SU-DHL-6 (cell line): ENCODE measurements at regions not wholly inside any gene's neighbourhood (a gene's known extent, or its start where the extent isn't known, plus 50 kb on each side); places are given as distances from the start of the nearest gene placed in this dataset.

ENCODE experiments used
- H2AFZ ChIP-seq: fragments of 200-600 bp; sonication (generic); 2 replicates; pipeline ENCODE4 v1.6.1; 2014; ENCODE audit warnings: low read depth, mild to moderate bottlenecking, moderate library complexity, mixed read lengths, antibody characterized with exemption, low read length; ENCODE audit not compliant: severe bottlenecking
- H3F3A ChIP-seq: fragments of 200-600 bp; shearing (Covaris generic); 2 replicates; pipeline ENCODE4 v1.6.0; 2016; ENCODE audit warnings: antibody characterized with exemption, mild to moderate bottlenecking; ENCODE audit not compliant: insufficient read depth
- H3K27ac ChIP-seq: fragments of 200-600 bp; sonication (generic); 2 replicates; pipeline ENCODE4 v1.5.1; 2016; ENCODE audit warnings: low read depth, mild to moderate bottlenecking, low read length, moderate library complexity, mixed read lengths
- H3K27me3 ChIP-seq: fragments of 200-600 bp; sonication (generic), shearing (Covaris generic); 2 replicates; pipeline ENCODE4 v1.6.0; 2014; ENCODE audit warnings: mild to moderate bottlenecking, low read length
- H3K36me3 ChIP-seq: fragments of 200-600 bp; sonication (generic); 2 replicates; pipeline ENCODE4 v1.6.1; 2014; ENCODE audit warnings: mild to moderate bottlenecking, low read length, mixed read lengths
- H3K4me2 ChIP-seq: fragments of 300-600, 200-600 bp; shearing (Covaris generic), sonication (generic); 2 replicates; pipeline ENCODE4 v1.6.0; 2014; ENCODE audit warnings: low read length, low read depth, mild to moderate bottlenecking; ENCODE audit not compliant: poor library complexity, severe bottlenecking
- H3K4me3 ChIP-seq: fragments of 200-600 bp; sonication (generic); 2 replicates; pipeline ENCODE4 v1.5.1; 2014; ENCODE audit warnings: antibody characterized with exemption, low read length, mild to moderate bottlenecking, mixed read lengths; ENCODE audit not compliant: insufficient read depth, poor library complexity, severe bottlenecking
- H3K79me2 ChIP-seq: fragments of 200-600 bp; sonication (generic); 2 replicates; pipeline ENCODE4 v1.6.1; 2014; ENCODE audit warnings: mild to moderate bottlenecking, low read length, moderate library complexity; ENCODE audit not compliant: insufficient read depth
- H3K9ac ChIP-seq: fragments of 200-600 bp; sonication (generic); 2 replicates; pipeline ENCODE4 v1.7.0; 2014; ENCODE audit warnings: mild to moderate bottlenecking, low read length
- H3K9me2 ChIP-seq: fragments of 200-600 bp; sonication (generic); replicated peaks from 2 replicates; pipeline ENCODE4 v1.6.1; 2014; ENCODE audit warnings: low read length; ENCODE audit not compliant: insufficient read depth
- H3K9me3 ChIP-seq: fragments of 200-600 bp; sonication (generic); 2 replicates; pipeline ENCODE4 v1.6.1; 2014; ENCODE audit warnings: low read length, mixed read lengths; ENCODE audit not compliant: insufficient read depth
- H4K20me1 ChIP-seq: fragments of 200-600 bp; sonication (generic); 2 replicates; pipeline ENCODE4 v1.6.1; 2014; ENCODE audit warnings: low read depth, mild to moderate bottlenecking, antibody characterized with exemption, low read length, moderate library complexity, mixed read lengths
- EZH2phosphoT487 ChIP-seq: fragments of 200-600 bp; sonication (generic), shearing (Covaris generic); conservative IDR thresholded peaks from 2 replicates; pipeline ENCODE4 v1.6.1; 2018; ENCODE audit warnings: mild to moderate bottlenecking, antibody characterized with exemption, low read length, moderate library complexity, mixed read lengths
- TF ChIP-seq, protein P1 (sequence below): fragments of 200-600 bp; sonication (generic); IDR thresholded peaks from one replicate; pipeline ENCODE4 v1.5.1; 2017; ENCODE audit warnings: antibody characterized with exemption, mild to moderate bottlenecking, low read length, moderate library complexity; ENCODE audit not compliant: insufficient read depth, poor library complexity, severe bottlenecking

DNA sequence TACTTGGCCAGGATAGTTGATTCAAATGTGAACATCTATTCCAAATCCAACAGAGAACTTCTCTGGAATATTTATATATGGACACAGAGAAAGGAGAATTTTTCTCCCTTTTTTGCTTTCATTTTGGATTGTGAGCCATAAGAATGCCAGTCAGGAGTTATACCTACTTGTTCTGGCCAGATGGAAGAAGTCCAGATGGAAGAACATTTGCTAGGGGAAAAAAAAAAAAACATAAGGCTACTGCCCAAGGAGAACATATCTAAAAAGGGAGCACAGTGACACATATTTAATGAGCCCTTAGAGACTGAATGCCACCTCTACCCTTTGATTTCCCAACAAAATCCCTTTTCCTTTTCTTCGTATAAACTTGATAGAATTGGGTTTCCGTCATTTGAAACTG lies 61.7 kb upstream of the PPP2R2B start:
- no peak overlapping the region for H3K27ac ChIP-seq
- H3K9me3 ChIP-seq, result no peaks in the 10 kb centered on the region
- H3K36me3 ChIP-seq, result no peaks in the 10 kb centered on the region
- H3K9ac ChIP-seq, result no peak overlapping the region
- H3F3A ChIP-seq, result no peaks in the 10 kb centered on the region
- H3K27me3 ChIP-seq, result no peaks in the 10 kb centered on the region
- no peak overlapping the region for H3K4me2 ChIP-seq
- no peak overlapping the region for H2AFZ ChIP-seq
- no peaks in the 10 kb centered on the region for H4K20me1 ChIP-seq
- H3K79me2 ChIP-seq, result no peaks in the 10 kb centered on the region
- no peaks in the 10 kb centered on the region for H3K9me2 ChIP-seq
- H3K4me3 ChIP-seq, result no peak overlapping the region
- no peak for TF ChIP-seq EZH2phosphoT487
- TF ChIP-seq, protein P1, sequence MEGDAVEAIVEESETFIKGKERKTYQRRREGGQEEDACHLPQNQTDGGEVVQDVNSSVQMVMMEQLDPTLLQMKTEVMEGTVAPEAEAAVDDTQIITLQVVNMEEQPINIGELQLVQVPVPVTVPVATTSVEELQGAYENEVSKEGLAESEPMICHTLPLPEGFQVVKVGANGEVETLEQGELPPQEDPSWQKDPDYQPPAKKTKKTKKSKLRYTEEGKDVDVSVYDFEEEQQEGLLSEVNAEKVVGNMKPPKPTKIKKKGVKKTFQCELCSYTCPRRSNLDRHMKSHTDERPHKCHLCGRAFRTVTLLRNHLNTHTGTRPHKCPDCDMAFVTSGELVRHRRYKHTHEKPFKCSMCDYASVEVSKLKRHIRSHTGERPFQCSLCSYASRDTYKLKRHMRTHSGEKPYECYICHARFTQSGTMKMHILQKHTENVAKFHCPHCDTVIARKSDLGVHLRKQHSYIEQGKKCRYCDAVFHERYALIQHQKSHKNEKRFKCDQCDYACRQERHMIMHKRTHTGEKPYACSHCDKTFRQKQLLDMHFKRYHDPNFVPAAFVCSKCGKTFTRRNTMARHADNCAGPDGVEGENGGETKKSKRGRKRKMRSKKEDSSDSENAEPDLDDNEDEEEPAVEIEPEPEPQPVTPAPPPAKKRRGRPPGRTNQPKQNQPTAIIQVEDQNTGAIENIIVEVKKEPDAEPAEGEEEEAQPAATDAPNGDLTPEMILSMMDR, result no peak

DNA sequence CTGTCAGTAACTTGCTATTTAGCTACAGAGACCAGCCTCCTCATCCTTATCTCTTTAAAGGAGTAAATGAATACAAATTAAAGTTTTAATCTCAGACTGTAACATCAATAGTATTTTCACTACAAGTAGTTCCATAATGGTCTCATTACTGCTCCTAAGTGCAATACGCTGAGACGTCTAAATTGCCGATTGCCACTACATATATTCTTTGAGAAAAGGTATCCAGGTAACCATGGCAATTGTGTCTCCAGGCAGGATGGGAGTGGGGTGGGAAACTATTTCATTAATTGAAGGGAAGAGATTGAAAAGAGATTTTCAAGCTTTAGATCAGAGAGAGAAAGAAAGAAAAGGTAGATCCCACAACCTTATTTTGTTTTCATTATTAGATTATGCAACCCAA lies 65.5 kb upstream of the PPP2R2B start:
- Histone ChIP-seq H3K9ac (no peak overlapping the region), H3K4me2 (no peak overlapping the region), H2AFZ (no peak overlapping the region), H3K79me2 (no peaks in the 10 kb centered on the region), H3K36me3 (no peaks in the 10 kb centered on the region), H3K4me3 (no peak overlapping the region), H4K20me1 (no peaks in the 10 kb centered on the region), H3K9me3 (no peaks in the 10 kb centered on the region), H3K27ac (no peak overlapping the region), H3K27me3 (no peaks in the 10 kb centered on the region), H3F3A (no peaks in the 10 kb centered on the region), H3K9me2 (no peaks in the 10 kb centered on the region)
- TF ChIP-seq EZH2phosphoT487, result no peak
- TF ChIP-seq, protein P1, result no peak

DNA sequence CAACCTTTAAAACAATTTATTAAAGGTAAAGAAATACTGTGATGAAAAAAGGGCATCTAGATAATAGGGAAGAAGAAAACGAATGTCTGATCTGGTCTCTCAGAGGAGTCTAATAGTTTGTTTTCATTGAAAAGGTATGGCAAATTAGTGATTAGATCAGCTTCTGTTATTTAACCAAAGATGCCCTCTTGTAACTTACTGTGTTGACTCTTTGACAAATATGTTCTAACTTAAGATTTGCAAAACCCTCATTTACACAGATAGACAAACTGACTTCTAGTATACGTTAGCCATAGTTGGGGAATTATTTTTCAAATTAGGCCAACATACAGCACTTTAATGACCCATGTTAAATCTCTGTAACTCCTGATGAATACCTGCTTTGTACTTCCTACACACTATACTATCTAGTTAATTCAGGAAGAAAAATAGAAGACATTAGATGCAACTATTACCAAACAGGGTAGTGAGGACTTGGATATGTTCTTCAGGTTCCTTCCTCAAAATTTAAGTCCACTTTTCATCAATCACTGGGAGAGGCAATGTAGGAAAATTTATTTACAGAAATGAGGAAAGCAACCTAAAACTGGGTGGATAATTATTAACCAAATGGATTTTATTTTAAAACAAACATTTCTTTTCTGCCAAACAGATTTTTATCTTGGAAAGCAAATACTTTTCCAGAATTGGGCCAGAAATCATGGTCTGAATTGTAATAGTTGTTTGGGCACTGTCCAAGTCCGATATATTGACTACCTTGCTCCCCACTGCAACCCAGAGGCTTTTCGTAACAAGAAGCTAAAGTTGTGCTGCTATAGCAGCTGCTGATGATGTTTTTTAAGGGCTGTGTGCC lies 66.4 kb upstream of the PPP2R2B start:
- H4K20me1 ChIP-seq, result no peaks in the 10 kb centered on the region
- no peaks in the 10 kb centered on the region for H3K36me3 ChIP-seq
- H3K4me2 ChIP-seq, result no peak overlapping the region
- no peaks in the 10 kb centered on the region for H3K27me3 ChIP-seq
- H3K79me2 ChIP-seq, result no peaks in the 10 kb centered on the region
- H3F3A ChIP-seq, result no peaks in the 10 kb centered on the region
- H3K9me2 ChIP-seq, result no peaks in the 10 kb centered on the region
- no peak overlapping the region for H2AFZ ChIP-seq
- no peaks in the 10 kb centered on the region for H3K9me3 ChIP-seq
- H3K27ac ChIP-seq, result no peak overlapping the region
- no peak overlapping the region for H3K9ac ChIP-seq
- no peak overlapping the region for H3K4me3 ChIP-seq
- no peak for TF ChIP-seq EZH2phosphoT487
- TF ChIP-seq, protein P1, result no peak
